Bronchial epithelial cell (primary cell): ENCODE measurements at regions not wholly inside any gene's neighbourhood (a gene's known extent, or its start where the extent isn't known, plus 50 kb on each side); places are given as distances from the start of the nearest gene placed in this dataset.

ENCODE experiments used
- DNase-seq: peaks from one replicate; pipeline ENCODE4 v3.0.0-alpha.2; 2010; ENCODE audit warnings: low read depth
- FAIRE-seq: peaks from 2 replicates; lab custom pipeline; 2011; peaks lifted over from hg19 to GRCh38; lab: Jason Lieb, UNC
- H3K27me3 ChIP-seq: 2 replicates; pipeline ENCODE4 v1.5.1; 2011; ENCODE audit warnings: low read length; ENCODE audit not compliant: control insufficient read depth, insufficient read depth
- H3K36me3 ChIP-seq: 2 replicates; pipeline ENCODE4 v1.5.1; 2011; ENCODE audit warnings: low read length; ENCODE audit not compliant: control insufficient read depth, insufficient read depth
- H3K4me3 ChIP-seq: 2 replicates; pipeline ENCODE4 v1.5.1; 2011; ENCODE audit warnings: mild to moderate bottlenecking, low read depth, low read length, control low read depth
- TF ChIP-seq, protein P1 (sequence below): IDR thresholded peaks from 2 replicates; pipeline ENCODE4 v1.5.1; 2011; ENCODE audit warnings: mild to moderate bottlenecking, moderate library complexity, low read length, control low read depth, inconsistent platforms; ENCODE audit not compliant: insufficient read depth, severe bottlenecking

DNA sequence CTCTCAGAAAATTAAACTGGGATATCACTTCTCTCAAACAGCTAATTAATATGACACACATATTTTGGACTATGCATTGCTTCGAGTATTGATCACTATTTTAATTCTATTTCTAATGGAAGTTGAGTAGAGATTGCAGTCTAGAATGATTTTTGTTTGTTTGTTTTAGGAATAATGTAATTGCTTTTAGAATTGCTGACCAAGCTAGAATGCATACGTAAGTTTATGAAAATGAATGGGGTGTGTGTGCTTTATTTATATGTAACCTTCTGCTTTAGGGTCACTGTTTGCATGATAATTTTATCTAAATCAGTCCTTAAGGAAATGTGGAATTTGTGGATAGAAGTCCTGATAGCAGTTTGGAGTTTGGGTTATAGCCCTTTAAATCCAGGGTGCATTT lies 371.4 kb downstream of the NR2F2 start:
- Histone ChIP-seq H3K4me3 (no peak overlapping the region), H3K36me3 (no peaks in the 10 kb centered on the region), H3K27me3 (no peaks in the 10 kb centered on the region)
- TF ChIP-seq, protein P1, sequence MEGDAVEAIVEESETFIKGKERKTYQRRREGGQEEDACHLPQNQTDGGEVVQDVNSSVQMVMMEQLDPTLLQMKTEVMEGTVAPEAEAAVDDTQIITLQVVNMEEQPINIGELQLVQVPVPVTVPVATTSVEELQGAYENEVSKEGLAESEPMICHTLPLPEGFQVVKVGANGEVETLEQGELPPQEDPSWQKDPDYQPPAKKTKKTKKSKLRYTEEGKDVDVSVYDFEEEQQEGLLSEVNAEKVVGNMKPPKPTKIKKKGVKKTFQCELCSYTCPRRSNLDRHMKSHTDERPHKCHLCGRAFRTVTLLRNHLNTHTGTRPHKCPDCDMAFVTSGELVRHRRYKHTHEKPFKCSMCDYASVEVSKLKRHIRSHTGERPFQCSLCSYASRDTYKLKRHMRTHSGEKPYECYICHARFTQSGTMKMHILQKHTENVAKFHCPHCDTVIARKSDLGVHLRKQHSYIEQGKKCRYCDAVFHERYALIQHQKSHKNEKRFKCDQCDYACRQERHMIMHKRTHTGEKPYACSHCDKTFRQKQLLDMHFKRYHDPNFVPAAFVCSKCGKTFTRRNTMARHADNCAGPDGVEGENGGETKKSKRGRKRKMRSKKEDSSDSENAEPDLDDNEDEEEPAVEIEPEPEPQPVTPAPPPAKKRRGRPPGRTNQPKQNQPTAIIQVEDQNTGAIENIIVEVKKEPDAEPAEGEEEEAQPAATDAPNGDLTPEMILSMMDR = no peak
- no peak for FAIRE-seq
- no peak for DNase-seq

DNA sequence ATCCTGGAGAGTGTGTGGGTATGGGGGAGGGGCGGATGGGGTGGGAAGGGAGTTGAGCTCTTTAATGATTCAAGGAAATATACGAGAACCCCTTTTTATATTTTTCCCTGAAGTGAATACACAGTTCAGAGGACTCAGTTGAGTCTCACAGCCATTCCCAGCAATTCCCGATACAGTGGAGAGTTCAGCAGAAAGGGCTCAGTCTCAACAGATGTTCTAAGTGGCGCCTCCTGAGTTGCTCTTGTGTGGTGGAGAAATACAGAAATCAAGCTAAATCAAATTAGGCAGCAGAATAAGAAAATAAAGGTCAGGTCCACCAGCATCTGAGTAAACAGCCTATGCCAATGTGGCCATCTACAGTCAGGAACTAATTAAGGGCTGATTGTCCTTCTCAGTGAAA lies 372.1 kb downstream of the NR2F2 start:
- H3K27me3 ChIP-seq = no peaks in the 10 kb centered on the region
- no peak overlapping the region for H3K4me3 ChIP-seq
- no peaks in the 10 kb centered on the region for H3K36me3 ChIP-seq
- TF ChIP-seq, protein P1 = no peak
- no peak for FAIRE-seq
- no peak for DNase-seq

DNA sequence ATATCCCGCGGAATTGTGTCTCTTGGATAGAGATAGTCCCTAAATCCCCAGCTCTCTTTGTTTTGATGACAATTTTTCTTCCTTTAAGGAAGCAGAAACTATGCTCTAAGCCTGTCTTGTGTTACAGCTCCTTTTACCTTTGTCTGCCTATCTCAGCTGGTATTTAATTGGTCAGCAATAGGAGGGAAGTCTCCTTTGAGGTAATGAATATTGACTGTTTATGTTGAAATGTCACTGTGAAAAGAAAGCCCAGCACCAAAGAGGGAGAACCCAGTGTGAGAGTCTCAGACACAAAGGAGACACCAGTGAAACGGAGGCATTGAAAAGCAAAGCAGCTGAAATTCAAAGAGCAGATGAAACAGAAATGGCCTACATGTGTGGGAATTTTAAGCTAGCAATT lies 372.6 kb downstream of the NR2F2 start:
- TF ChIP-seq, protein P1 = no peak
- H3K27me3 ChIP-seq = no peaks in the 10 kb centered on the region
- H3K36me3 ChIP-seq = no peaks in the 10 kb centered on the region
- FAIRE-seq = no peak
- H3K4me3 ChIP-seq = no peak overlapping the region
- no peak for DNase-seq

DNA sequence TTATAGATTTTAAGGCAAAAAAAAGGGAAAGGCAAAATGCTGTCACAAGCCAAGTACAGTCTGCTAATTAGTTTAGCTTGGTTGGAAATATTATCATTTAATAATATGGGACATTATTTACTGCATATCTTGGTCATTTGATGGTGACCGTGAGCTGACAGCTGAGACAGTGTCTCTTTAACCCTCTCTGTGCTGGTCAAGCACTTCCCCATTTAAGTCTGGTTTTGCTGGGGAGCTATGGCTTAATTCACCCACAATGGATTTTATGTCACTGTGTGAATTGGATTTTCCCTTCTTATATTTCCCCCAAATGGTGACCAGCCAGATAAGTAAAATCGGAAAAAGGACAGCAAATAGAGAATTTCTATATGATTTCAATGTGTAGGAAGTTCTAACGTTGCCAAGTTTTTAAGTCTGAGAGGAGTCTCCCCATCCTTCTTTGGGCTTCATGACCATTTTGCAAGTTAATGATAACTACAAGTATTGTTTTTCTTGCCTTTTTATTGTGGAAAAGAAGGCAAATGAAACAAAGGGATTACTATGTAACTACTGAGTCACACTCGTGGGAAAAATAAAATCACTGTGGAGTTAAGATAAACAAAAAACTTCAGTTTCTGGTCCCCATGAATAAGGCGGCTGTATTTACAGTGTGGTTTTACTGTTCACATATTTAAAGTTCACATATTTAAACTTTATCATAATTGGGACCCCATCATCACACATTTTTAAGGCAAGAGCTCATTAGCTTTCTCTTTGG lies 373.5 kb downstream of the NR2F2 start:
- FAIRE-seq = no peak
- TF ChIP-seq, protein P1 = no peak
- H3K36me3 ChIP-seq = no peaks in the 10 kb centered on the region
- DNase-seq = no peak
- no peaks in the 10 kb centered on the region for H3K27me3 ChIP-seq
- H3K4me3 ChIP-seq = no peak overlapping the region

DNA sequence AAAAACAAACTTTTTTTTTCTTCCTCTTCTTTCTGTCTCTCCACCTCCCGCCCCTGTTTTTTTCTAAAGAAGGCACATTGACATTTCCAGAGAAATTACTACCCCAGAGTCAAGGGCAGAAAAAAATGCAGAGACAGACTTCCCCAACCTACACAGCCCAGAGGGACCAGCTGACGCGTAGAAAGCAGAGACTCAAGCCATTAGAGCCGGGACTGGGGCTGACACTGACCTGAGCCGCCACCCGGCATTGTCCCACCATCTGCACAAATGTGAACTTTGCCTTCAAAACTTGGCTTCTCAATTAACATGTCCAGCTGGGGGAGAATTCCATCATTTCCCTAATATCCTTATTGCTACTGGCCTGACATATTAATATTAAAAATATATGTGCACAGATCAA lies 385.6 kb downstream of the NR2F2 start:
- FAIRE-seq (no peak), DNase-seq (no peak)
- Histone ChIP-seq H3K4me3 (no peak overlapping the region), H3K27me3 (no peaks in the 10 kb centered on the region), H3K36me3 (no peaks in the 10 kb centered on the region)
- TF ChIP-seq, protein P1 = no peak

DNA sequence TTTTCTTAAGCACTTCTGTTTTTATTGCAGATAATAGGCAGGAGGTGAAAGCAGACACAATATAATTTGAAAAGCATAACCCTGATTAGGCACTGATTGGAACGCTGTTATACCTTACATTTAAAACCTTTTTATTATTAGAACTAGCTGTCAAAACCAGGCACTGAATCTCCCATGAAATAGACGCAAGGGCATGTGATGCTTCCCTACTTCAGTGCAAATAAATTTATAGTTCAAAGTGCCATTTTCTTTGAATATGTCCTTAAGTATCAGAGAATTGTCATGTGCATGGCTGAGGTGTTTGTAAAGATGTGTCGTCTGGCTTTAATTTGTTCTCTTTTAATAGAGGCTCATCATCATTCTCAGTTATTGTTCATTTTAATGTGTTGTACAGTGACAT lies 386.0 kb downstream of the NR2F2 start:
- DNase-seq (no peak), FAIRE-seq (no peak)
- TF ChIP-seq, protein P1 = no peak
- Histone ChIP-seq H3K4me3 (no peak overlapping the region), H3K36me3 (no peaks in the 10 kb centered on the region), H3K27me3 (no peaks in the 10 kb centered on the region)
